Activated B cell treated with CpG ODN at 0.5 μM for 24 hours (primary cell): ENCODE measurements at regions not wholly inside any gene's neighbourhood (a gene's known extent, or its start where the extent isn't known, plus 50 kb on each side); places are given as distances from the start of the nearest gene placed in this dataset.

Experiments used
- ATAC-seq: fragments of 200-7000 bp; cut with Tn5 transposase; one replicate; pipeline ENCODE4 v1.10.0; 2021; ENCODE audit warnings: low read depth, mild to moderate bottlenecking, moderate library complexity
- CTCF ChIA-PET: fragments of 350-600 bp; sonication (Branson Sonifier 250); formaldehyde crosslinking; loops from one replicate; lab custom pipeline; 2021; ENCODE audit warnings: antibody characterized with exemption; lab: Charles Lee
- POLR2A ChIA-PET: fragments of 350-600 bp; sonication (Branson Sonifier 250); formaldehyde crosslinking; loops from one replicate; lab custom pipeline; 2021; ENCODE audit warnings: antibody characterized with exemption; lab: Charles Lee
- DNase-seq: peaks from one replicate; pipeline ENCODE4 v3.0.0; 2022
- H3K27ac Mint-ChIP-seq: one replicate; pipeline ENCODE4 v1.8.0; 2020; ENCODE audit warnings: mixed read lengths
- H3K27me3 Mint-ChIP-seq: one replicate; pipeline ENCODE4 v1.8.0; 2021; ENCODE audit warnings: mixed read lengths
- H3K36me3 Mint-ChIP-seq: one replicate; pipeline ENCODE4 v1.8.0; 2021; ENCODE audit warnings: low read depth, mixed read lengths
- H3K4me1 Mint-ChIP-seq: one replicate; pipeline ENCODE4 v1.8.0; 2021; ENCODE audit warnings: mixed read lengths
- H3K4me3 Mint-ChIP-seq: one replicate; pipeline ENCODE4 v1.8.0; 2020; ENCODE audit warnings: mild to moderate bottlenecking, mixed read lengths
- H3K9me3 Mint-ChIP-seq: one replicate; pipeline ENCODE4 v1.8.0; 2020; ENCODE audit warnings: mixed read lengths
- intact Hi-C: fragments of 100-400 bp; cut with micrococcal nuclease; formaldehyde crosslinking; loops from one replicate; pipeline ENCODE4 v1.15.1; 2024
- TF ChIP-seq, protein P1 (sequence below): fragments of 200-600 bp; IDR thresholded peaks from one replicate; pipeline ENCODE4 v1.8.0; 2022; ENCODE audit warnings: antibody characterized with exemption, mild to moderate bottlenecking

- no peak for ATAC-seq
- Mint-ChIP-seq H3K27me3 (no peaks in the 10 kb centered on the region), H3K4me1 (no peaks in the 10 kb centered on the region)
These were observed 59.7 kb upstream of the CCDC196 start for GRCh38 chr14:66426451-66426850.

DNA sequence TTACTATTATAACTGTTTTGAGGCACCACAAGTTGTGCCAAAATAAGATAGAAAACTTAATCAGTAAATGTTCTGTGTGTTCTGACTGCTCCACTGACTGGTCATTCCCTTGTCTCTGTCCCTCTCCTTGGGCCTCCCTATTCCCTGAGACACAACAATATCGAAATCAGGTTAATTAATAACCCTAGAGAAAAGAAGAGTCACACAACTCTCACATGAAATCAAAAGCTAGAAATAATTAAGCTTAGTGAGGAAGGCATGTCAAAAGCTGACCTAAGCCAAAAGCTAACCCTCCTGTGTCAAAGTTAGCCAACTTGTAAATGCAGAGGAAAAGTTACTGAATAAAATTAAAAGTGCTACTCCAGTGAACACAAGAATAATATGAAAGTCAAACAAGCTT is 53.8 kb upstream of the CCDC196 start:
- no peak for DNase-seq
- no peaks in the 10 kb centered on the region for H3K36me3 Mint-ChIP-seq
- no peak overlapping the region for H3K4me3 Mint-ChIP-seq
- intact Hi-C loops: no loop called here
- no peak overlapping the region for H3K27ac Mint-ChIP-seq
- ChIA-PET POLR2A (no interaction called here), CTCF (no interaction called here)
- H3K27me3 Mint-ChIP-seq: no peaks in the 10 kb centered on the region
- H3K4me1 Mint-ChIP-seq: no peaks in the 10 kb centered on the region
- TF ChIP-seq, protein P1, sequence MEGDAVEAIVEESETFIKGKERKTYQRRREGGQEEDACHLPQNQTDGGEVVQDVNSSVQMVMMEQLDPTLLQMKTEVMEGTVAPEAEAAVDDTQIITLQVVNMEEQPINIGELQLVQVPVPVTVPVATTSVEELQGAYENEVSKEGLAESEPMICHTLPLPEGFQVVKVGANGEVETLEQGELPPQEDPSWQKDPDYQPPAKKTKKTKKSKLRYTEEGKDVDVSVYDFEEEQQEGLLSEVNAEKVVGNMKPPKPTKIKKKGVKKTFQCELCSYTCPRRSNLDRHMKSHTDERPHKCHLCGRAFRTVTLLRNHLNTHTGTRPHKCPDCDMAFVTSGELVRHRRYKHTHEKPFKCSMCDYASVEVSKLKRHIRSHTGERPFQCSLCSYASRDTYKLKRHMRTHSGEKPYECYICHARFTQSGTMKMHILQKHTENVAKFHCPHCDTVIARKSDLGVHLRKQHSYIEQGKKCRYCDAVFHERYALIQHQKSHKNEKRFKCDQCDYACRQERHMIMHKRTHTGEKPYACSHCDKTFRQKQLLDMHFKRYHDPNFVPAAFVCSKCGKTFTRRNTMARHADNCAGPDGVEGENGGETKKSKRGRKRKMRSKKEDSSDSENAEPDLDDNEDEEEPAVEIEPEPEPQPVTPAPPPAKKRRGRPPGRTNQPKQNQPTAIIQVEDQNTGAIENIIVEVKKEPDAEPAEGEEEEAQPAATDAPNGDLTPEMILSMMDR: no peak
- ATAC-seq: no peak
- peaks cover 4% of the 10 kb centered on the region for H3K9me3 Mint-ChIP-seq

More at GRCh38 chr14:66426451-66426850, 59.7 kb upstream of the CCDC196 start:
- ChIA-PET POLR2A (no interaction called here), CTCF (no interaction called here)
- Mint-ChIP-seq H3K9me3 (no peaks in the 10 kb centered on the region), H3K27ac (no peak overlapping the region), H3K36me3 (no peaks in the 10 kb centered on the region), H3K4me3 (no peak overlapping the region)
- TF ChIP-seq, protein P1: no peak
- DNase-seq: no peak
- intact Hi-C loops: no loop called here

GRCh38 chr14:66434464-66434863 is 51.7 kb upstream of the CCDC196 start:
- TF ChIP-seq, protein P1: no peak
- H3K9me3 Mint-ChIP-seq: peaks cover 12% of the 10 kb centered on the region
- intact Hi-C loops: no loop called here

DNA sequence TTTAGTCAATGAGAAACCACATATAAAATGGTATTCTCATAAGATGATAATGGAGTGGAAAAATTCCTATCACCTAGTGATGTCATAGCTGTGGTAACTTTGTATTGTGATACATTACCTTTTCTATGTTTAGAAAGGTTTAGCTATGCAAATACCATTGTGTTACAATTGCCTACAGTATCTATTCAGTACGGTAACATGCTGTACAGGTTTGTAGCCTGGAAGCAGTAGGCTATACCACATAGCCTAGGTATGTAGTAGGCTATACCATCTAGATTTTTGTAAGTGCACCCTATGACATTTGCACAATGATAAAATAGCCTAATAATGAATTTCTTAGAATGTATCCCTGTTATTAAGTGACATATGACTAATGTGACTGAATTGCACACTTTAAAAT is 50.5 kb upstream of the CCDC196 start:
- ATAC-seq (no peak), DNase-seq (no peak)
- Mint-ChIP-seq H3K4me3 (no peak overlapping the region), H3K27me3 (no peaks in the 10 kb centered on the region), H3K9me3 (peaks cover 24% of the 10 kb centered on the region), H3K36me3 (peaks cover 2% of the 10 kb centered on the region), H3K27ac (no peak overlapping the region), H3K4me1 (no peaks in the 10 kb centered on the region)
- ChIA-PET POLR2A (no interaction called here), CTCF (no interaction called here)
- intact Hi-C loops: no loop called here
- TF ChIP-seq, protein P1: no peak

More at GRCh38 chr14:66434464-66434863, 51.7 kb upstream of the CCDC196 start:
- Mint-ChIP-seq H3K4me1 (no peaks in the 10 kb centered on the region), H3K27ac (no peak overlapping the region), H3K36me3 (no peaks in the 10 kb centered on the region), H3K4me3 (no peak overlapping the region), H3K27me3 (no peaks in the 10 kb centered on the region)
- ATAC-seq (no peak), DNase-seq (no peak)
- ChIA-PET CTCF (no interaction called here), POLR2A (no interaction called here)
